ENCODE measurements at regions not wholly inside any gene's neighbourhood (a gene's known extent, or its start where the extent isn't known, plus 50 kb on each side); places are given as distances from the start of the nearest gene placed in this dataset.
"Not testable (repeated sequence)": the region's sequence is repeated elsewhere in the genome, so short reads cannot be mapped to it uniquely, and the experiment has no call there.

- not testable (repeated sequence) for DNase-seq
Observed at GRCh38 chr7:153958789-153959188, 93.4 kb upstream of the DPP6 start.

GRCh38 chr7:153964481-153965112 lies 87.6 kb upstream of the DPP6 start:
- not testable (repeated sequence) for DNase-seq

- DNase-seq = not testable (repeated sequence)
Observed at GRCh38 chr7:153969016-153969415, 83.2 kb upstream of the DPP6 start.

GRCh38 chr7:153974603-153975002 lies 77.6 kb upstream of the DPP6 start:
- not testable (repeated sequence) for DNase-seq

GRCh38 chr7:153976745-153977144 lies 75.5 kb upstream of the DPP6 start:
- DNase-seq = not testable (repeated sequence)

GRCh38 chr7:153983186-153983585 lies 69.0 kb upstream of the DPP6 start:
- not testable (repeated sequence) for DNase-seq

- DNase-seq = not testable (repeated sequence)
Observed at GRCh38 chr7:153989066-153989627, 63.1 kb upstream of the DPP6 start.

- DNase-seq = not testable (repeated sequence)
Observed at GRCh38 chr7:153989742-153990425, 62.3 kb upstream of the DPP6 start.

GRCh38 chr7:153991471-153991870 lies 60.7 kb upstream of the DPP6 start:
- not testable (repeated sequence) for DNase-seq

GRCh38 chr7:153993402-153993801 lies 58.8 kb upstream of the DPP6 start:
- not testable (repeated sequence) for DNase-seq

- not testable (repeated sequence) for DNase-seq
Observed at GRCh38 chr7:153998896-153999295, 53.3 kb upstream of the DPP6 start.

Data from inflammatory macrophage (primary cell).